ENCODE measurements at regions not wholly inside any gene's neighbourhood (a gene's known extent, or its start where the extent isn't known, plus 50 kb on each side); places are given as distances from the start of the nearest gene placed in this dataset.

GRCh38 chr16:60120586-60120985, 1386.5 kb upstream of the GOT2 start:
- no peak for TF ChIP-seq POLR2A (IDR thresholded peaks at IDR 0.05; ENCODE audit: low read depth, low read length)
- TF ChIP-seq TAF1 (IDR thresholded peaks at IDR 0.05; ENCODE audit: borderline replicate concordance, low read depth, low read length), result no peak

Data from GM12892 (cell line).